Peyer's patch (tissue), 4 donors: ENCODE measurements at regions not wholly inside any gene's neighbourhood (a gene's known extent, or its start where the extent isn't known, plus 50 kb on each side); places are given as distances from the start of the nearest gene placed in this dataset.

ENCODE experiments used
- DNase-seq, 3 donors: peaks; one replicate each; pipeline ENCODE4 v3.0.0-alpha.2; 2017 to 2019
- H3K27ac ChIP-seq, 4 donors: fragments of 200-600 bp; sonication (generic); one replicate each; pipeline ENCODE4 v1.5.1; 2016 to 2019
- H3K27me3 ChIP-seq, 2 donors: fragments of 200-600 bp; sonication (generic); one replicate each; pipeline ENCODE4 v1.5.1; 2019
- H3K36me3 ChIP-seq, 3 donors: fragments of 200-600 bp; sonication (generic); one replicate each; pipeline ENCODE4 v1.5.1; 2016 to 2019
- H3K4me1 ChIP-seq, 4 donors: fragments of 200-600 bp; sonication (generic); one replicate each; pipeline ENCODE4 v1.5.1; 2016 to 2019
- H3K4me3 ChIP-seq, 4 donors: fragments of 200-600 bp; sonication (generic); 1 replicate in 3 of 4; 2 replicates in 1 of 4; pipeline ENCODE4 v1.5.1; 2016 to 2019; ENCODE audit warnings: mild to moderate bottlenecking in 1 of 4
- H3K9me3 ChIP-seq, 4 donors: fragments of 200-600 bp; sonication (generic); one replicate each; pipeline ENCODE4 v1.5.1; 2016 to 2019; ENCODE audit warnings: mild to moderate bottlenecking in 1 of 4
- POLR2A ChIP-seq, 2 donors: fragments of 450-650 bp; IDR thresholded peaks; one replicate each; pipeline ENCODE4 v1.5.1; 2017; ENCODE audit warnings: antibody characterized with exemption in 2 of 2, mild to moderate bottlenecking in 2 of 2, moderate library complexity in 2 of 2
- TF ChIP-seq, protein P1 (sequence below), 6 experiments: fragments of 450-650 bp in 4 of 6; fragments of 200-600 bp in 2 of 6; sonication (generic) in 1 of 6; IDR thresholded peaks; one replicate each; pipeline ENCODE4 v1.5.1; 2017 to 2019; ENCODE audit warnings: antibody characterized with exemption in 6 of 6, mild to moderate bottlenecking in 3 of 6, moderate library complexity in 1 of 6

DNA sequence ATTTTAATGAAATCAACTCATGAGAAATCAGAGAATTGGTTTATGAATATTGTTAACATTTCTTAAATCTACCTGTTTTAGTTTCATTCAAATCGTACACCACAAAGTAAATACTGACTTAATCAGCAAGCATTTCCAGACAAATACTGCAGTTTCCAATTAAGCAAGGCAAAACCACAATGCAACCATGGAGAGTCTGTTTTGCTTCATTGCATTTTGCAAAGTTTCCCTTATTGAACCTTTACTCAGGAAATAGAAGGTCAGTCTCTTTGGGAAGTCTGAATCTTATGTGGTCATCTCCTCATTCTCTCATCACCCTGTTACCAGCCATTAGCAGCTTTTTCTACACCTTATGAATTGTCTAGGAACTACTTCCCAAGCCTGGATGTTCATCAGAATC, 400.5 kb downstream of the IPMK start:
- no peak for TF ChIP-seq POLR2A (IDR thresholded peaks at IDR 0.05)
- TF ChIP-seq, protein P1, sequence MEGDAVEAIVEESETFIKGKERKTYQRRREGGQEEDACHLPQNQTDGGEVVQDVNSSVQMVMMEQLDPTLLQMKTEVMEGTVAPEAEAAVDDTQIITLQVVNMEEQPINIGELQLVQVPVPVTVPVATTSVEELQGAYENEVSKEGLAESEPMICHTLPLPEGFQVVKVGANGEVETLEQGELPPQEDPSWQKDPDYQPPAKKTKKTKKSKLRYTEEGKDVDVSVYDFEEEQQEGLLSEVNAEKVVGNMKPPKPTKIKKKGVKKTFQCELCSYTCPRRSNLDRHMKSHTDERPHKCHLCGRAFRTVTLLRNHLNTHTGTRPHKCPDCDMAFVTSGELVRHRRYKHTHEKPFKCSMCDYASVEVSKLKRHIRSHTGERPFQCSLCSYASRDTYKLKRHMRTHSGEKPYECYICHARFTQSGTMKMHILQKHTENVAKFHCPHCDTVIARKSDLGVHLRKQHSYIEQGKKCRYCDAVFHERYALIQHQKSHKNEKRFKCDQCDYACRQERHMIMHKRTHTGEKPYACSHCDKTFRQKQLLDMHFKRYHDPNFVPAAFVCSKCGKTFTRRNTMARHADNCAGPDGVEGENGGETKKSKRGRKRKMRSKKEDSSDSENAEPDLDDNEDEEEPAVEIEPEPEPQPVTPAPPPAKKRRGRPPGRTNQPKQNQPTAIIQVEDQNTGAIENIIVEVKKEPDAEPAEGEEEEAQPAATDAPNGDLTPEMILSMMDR (IDR thresholded peaks at IDR 0.05): no peak
- Histone ChIP-seq H3K27ac (no peak overlapping the region), H3K4me3 (no peak overlapping the region), H3K36me3 (no peaks in the 10 kb centered on the region), H3K27me3 (no peaks in the 10 kb centered on the region), H3K9me3 (no peaks in the 10 kb centered on the region), H3K4me1 (no peaks in the 10 kb centered on the region)
- no peak for DNase-seq

DNA sequence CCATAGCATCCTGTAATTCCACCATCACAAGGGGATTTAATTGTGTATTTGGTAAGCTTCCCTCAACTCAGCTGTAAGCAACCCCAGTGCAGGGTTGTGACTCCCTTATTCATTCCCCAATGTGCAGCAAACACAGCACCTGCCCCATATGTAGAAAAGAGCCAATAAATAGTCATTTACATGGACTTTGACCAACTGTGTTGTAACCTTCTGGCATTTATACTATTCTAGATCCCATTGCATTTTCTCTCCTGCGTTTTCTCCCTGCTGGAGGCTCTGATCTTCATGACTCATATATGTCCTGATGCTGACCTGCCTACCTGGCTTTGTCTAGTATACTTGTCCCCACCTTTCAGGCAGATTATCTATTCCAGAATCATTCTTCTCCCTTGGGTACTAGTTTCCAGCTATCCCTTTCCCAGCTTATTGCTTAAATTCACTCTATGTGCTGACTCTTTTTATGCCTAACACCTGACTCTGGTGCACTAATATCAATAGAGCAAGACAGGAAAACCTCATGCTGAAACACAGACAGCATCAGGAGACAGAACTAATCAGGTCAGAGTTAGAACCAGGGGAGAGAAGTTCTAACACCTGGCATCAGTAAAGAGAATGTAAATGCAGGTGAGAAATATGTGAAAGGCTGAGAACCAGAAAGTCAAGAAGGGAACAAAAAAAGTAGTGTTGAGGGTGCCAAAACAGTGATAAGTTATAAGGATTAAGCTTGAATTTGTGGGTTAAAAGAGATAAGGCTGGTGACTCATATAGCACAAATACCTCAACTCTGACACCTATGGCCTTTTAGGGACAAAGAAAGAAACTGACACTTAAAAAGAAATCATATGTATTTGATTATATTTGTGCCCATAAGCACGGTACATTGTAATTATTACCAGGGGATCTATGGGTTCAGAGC, 402.7 kb downstream of the IPMK start:
- H3K4me1 ChIP-seq: no peaks in the 10 kb centered on the region
- peak in 1 of 3 donors; percentile 47 for DNase-seq
- no peak for TF ChIP-seq POLR2A (IDR thresholded peaks at IDR 0.05)
- TF ChIP-seq, protein P1 (IDR thresholded peaks at IDR 0.05): no peak
- H3K4me3 ChIP-seq: no peak overlapping the region
- no peaks in the 10 kb centered on the region for H3K36me3 ChIP-seq
- no peaks in the 10 kb centered on the region for H3K9me3 ChIP-seq
- no peaks in the 10 kb centered on the region for H3K27me3 ChIP-seq
- no peak overlapping the region for H3K27ac ChIP-seq

DNA sequence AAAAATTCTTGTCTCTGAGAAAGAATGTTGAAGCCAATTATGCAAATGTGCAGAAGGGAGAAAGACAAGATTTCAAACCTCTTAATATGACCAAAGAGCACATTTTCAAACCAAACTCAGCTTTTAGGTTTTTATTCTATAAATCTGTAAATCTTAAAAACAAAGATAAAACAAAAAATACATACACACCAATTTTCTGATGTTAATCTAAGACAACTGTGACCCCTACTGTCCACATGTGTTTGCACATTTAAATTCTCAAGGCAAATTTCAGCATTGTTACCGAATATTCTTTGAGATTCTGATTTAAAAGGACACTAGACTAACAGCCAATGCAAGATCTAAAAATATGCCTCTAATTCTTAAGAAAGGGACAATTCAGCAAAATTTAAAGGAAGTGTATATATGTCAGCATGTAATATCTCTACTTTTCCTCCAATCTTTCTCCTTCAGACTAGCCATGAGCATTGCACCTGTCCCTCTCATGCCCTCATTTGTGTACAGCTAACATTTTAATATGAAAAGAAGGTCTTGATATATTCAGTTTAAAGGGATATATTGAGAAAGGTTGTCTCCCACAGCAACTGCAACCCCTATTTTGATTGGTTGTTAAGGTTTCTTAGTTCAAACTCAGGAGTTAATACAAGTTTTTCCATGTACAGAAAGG, 417.9 kb downstream of the IPMK start:
- DNase-seq: no peak
- H3K4me1 ChIP-seq: no peaks in the 10 kb centered on the region
- H3K9me3 ChIP-seq: no peaks in the 10 kb centered on the region
- H3K36me3 ChIP-seq: no peaks in the 10 kb centered on the region
- no peak overlapping the region for H3K4me3 ChIP-seq
- TF ChIP-seq, protein P1 (IDR thresholded peaks at IDR 0.05): peak in 1 of 6 experiments; percentile 34
- no peak for TF ChIP-seq POLR2A (IDR thresholded peaks at IDR 0.05)
- H3K27me3 ChIP-seq: no peaks in the 10 kb centered on the region
- H3K27ac ChIP-seq: no peak overlapping the region

DNA sequence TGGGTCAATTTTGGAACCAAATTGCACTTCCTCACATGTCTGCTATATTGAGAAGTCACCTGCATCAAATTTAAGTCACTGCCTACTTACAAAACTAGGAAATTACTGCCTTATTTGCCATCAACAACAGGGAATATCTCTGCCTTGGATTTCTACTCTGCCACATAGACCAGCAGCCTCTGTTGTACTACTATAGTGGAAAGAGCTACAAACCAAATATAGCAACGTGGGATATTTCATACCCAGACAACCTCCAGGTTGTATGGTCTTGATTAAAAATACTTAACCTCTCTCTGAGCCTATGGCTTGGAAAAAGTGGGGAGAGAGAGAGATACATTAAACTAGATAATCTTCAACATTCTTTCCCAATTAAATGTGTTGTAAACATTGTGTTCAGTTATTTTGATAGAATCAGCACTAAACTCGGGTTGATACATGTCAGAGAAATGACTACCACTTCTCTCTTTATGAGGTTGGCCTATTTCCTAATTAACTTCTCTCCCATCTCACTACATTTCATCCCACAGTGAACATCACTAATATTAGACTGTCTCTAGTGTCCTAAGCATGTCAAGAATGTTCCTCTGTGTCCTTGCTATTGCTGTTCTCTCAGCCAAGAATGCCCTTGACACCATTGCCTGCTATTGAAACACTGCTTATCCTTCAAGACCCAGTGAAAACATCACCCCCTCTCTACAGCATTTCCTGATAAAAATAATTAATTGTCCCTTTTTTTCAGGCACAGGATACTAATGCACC, 421.2 kb downstream of the IPMK start:
- DNase-seq: no peak
- H3K4me1 ChIP-seq: no peaks in the 10 kb centered on the region
- no peaks in the 10 kb centered on the region for H3K9me3 ChIP-seq
- no peak overlapping the region for H3K4me3 ChIP-seq
- no peaks in the 10 kb centered on the region for H3K36me3 ChIP-seq
- TF ChIP-seq, protein P1 (IDR thresholded peaks at IDR 0.05): no peak
- TF ChIP-seq POLR2A (IDR thresholded peaks at IDR 0.05): no peak
- H3K27ac ChIP-seq: no peak overlapping the region
- H3K27me3 ChIP-seq: no peaks in the 10 kb centered on the region

DNA sequence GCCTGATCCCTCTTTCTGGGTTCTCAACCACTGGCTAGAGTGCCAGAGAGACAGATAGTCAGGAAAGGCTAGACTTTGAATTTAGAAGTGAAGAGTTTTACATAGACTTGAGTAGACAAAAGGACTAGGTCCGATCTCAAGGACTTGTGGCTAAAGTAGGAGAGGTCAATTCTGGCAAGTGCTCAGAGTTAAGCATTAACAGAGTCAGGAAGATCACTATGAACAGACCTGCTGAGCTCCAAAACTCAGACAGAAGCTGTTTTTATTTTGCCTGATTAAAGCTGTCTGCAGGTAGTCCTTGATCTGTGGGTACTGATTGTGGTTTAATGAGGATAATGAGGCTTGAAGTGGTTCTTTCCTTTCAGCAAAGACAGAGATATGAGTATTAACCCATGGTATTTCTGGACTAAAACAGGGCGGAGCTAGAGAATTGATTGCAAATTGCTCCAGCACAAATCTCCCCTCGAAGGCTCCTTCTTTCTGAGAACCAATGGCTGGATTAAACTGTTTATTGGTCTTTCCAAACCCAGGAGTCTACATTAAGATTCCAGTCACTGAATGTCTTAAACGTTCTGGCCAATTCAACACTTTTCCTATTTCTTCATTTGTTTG, 423.2 kb downstream of the IPMK start:
- DNase-seq: no peak
- no peak overlapping the region for H3K4me3 ChIP-seq
- H3K36me3 ChIP-seq: no peaks in the 10 kb centered on the region
- H3K27ac ChIP-seq: no peak overlapping the region
- no peaks in the 10 kb centered on the region for H3K27me3 ChIP-seq
- H3K9me3 ChIP-seq: no peaks in the 10 kb centered on the region
- TF ChIP-seq, protein P1 (IDR thresholded peaks at IDR 0.05): no peak
- no peaks in the 10 kb centered on the region for H3K4me1 ChIP-seq
